AG04449 (cell line): ENCODE measurements at regions not wholly inside any gene's neighbourhood (a gene's known extent, or its start where the extent isn't known, plus 50 kb on each side); places are given as distances from the start of the nearest gene placed in this dataset.

ENCODE experiments used
- CTCF ChIA-PET: fragments of 350-600 bp; formaldehyde crosslinking; extraction: SDS; loops from one replicate; lab custom pipeline; 2021; ENCODE audit warnings: antibody characterized with exemption; lab: Yijun Ruan, JAX
- POLR2A ChIA-PET: fragments of 400-600, 350-600 bp; formaldehyde crosslinking; extraction: SDS; loops from one replicate; lab custom pipeline; 2020; ENCODE audit warnings: antibody characterized with exemption, inconsistent platforms; lab: Yijun Ruan, JAX
- DNase-seq: peaks from one replicate; pipeline ENCODE4 v3.0.0-alpha.2; 2010; ENCODE audit warnings: low read depth, low spot score
- H3K4me3 ChIP-seq: 2 replicates; pipeline ENCODE4 v1.5.1; 2011; ENCODE audit warnings: low read depth, mild to moderate bottlenecking, control low read depth, low read length
- CTCF ChIP-seq: IDR thresholded peaks from one replicate; pipeline ENCODE4 v1.5.1; 2011; ENCODE audit warnings: mild to moderate bottlenecking, moderate library complexity, low read length, control low read depth, inconsistent platforms; ENCODE audit not compliant: insufficient read depth; ENCODE audit errors: missing control alignments

GRCh38 chr4:134888156-134888555, 686.6 kb upstream of the PABPC4L start:
- TF ChIP-seq CTCF: no peak

GRCh38 chr4:134885436-134885835, 683.8 kb upstream of the PABPC4L start:
- POLR2A ChIA-PET: no interaction called here
- H3K4me3 ChIP-seq: no peak overlapping the region
- CTCF ChIA-PET: no interaction called here
- no peak for TF ChIP-seq CTCF
- DNase-seq: no peak

More at GRCh38 chr4:134888156-134888555, 686.6 kb upstream of the PABPC4L start:
- H3K4me3 ChIP-seq: no peak overlapping the region
- ChIA-PET POLR2A (no interaction called here), CTCF (no interaction called here)
- DNase-seq: no peak

- CTCF ChIA-PET: no interaction called here
- no peak for TF ChIP-seq CTCF
- no peak overlapping the region for H3K4me3 ChIP-seq
- POLR2A ChIA-PET: no interaction called here
- DNase-seq: no peak
Measured at GRCh38 chr4:134883831-134884449, 682.4 kb upstream of the PABPC4L start.

- no peak for TF ChIP-seq CTCF
Measured at GRCh38 chr4:134879019-134879418, 677.4 kb upstream of the PABPC4L start.

GRCh38 chr4:134867027-134867426, 665.4 kb upstream of the PABPC4L start:
- H3K4me3 ChIP-seq: no peak overlapping the region
- ChIA-PET CTCF (no interaction called here), POLR2A (no interaction called here)
- no peak for DNase-seq
- TF ChIP-seq CTCF: no peak

More at GRCh38 chr4:134879019-134879418, 677.4 kb upstream of the PABPC4L start:
- ChIA-PET POLR2A (no interaction called here), CTCF (no interaction called here)
- DNase-seq: no peak
- H3K4me3 ChIP-seq: no peak overlapping the region

GRCh38 chr4:134865675-134866074, 664.1 kb upstream of the PABPC4L start:
- TF ChIP-seq CTCF: no peak
- DNase-seq: no peak
- ChIA-PET POLR2A (no interaction called here), CTCF (no interaction called here)
- no peak overlapping the region for H3K4me3 ChIP-seq
